IMR-90 (cell line): ENCODE measurements at regions not wholly inside any gene's neighbourhood (a gene's known extent, or its start where the extent isn't known, plus 50 kb on each side); places are given as distances from the start of the nearest gene placed in this dataset.

Experiments
- ATAC-seq: fragments of 200-7000 bp; cut with Tn5 transposase; 2 replicates; pipeline ENCODE4 v1.9.1; 2020; ENCODE audit warnings: low read depth, mild to moderate bottlenecking, moderate library complexity
- BruUV-seq: library from RNA; stranded (reverse); fragments of 400-500 nt; replicated peaks from 2 replicates; lab custom pipeline; 2021; lab: Mats Ljungman, UMichigan
- CTCF ChIA-PET: fragments of 300-600 bp; formaldehyde crosslinking; extraction: SDS; loops from one replicate; lab custom pipeline; 2021; ENCODE audit warnings: antibody characterized with exemption; lab: Yijun Ruan, JAX
- POLR2A ChIA-PET: fragments of 300-600 bp; sonication (Branson Sonifier 250); formaldehyde crosslinking; loops from one replicate; lab custom pipeline; 2022; ENCODE audit warnings: antibody characterized with exemption; ENCODE audit not compliant: unreplicated experiment; lab: Charles Lee
- DNase-seq: peaks from one replicate; pipeline ENCODE4 v3.0.0; 2013
- H2AFZ ChIP-seq: replicated peaks from 2 replicates; pipeline ENCODE3; 2013; ENCODE audit warnings: low read length, mild to moderate bottlenecking; ENCODE audit not compliant: poor library complexity
- H2AK5ac ChIP-seq: 2 replicates; pipeline ENCODE4 v1.6.1; 2013; ENCODE audit warnings: low read depth, low read length, inconsistent platforms
- H2AK9ac ChIP-seq: replicated peaks from 2 replicates; pipeline ENCODE3; 2013; ENCODE audit warnings: mild to moderate bottlenecking, low read depth, low read length, moderate library complexity; ENCODE audit not compliant: poor library complexity
- H2BK120ac ChIP-seq: 2 replicates; pipeline ENCODE4 v1.6.1; 2013; ENCODE audit warnings: low read depth, low read length, inconsistent platforms
- H2BK15ac ChIP-seq: 3 replicates; pipeline ENCODE4 v1.6.1; 2013; ENCODE audit warnings: low read depth, low read length, inconsistent platforms
- H2BK20ac ChIP-seq: 2 replicates; pipeline ENCODE4 v1.6.1; 2013; ENCODE audit warnings: low read depth, mild to moderate bottlenecking, inconsistent platforms, low read length, moderate library complexity
- H2BK5ac ChIP-seq: 2 replicates; pipeline ENCODE4 v1.6.1; 2013; ENCODE audit warnings: mild to moderate bottlenecking, low read depth, low read length, inconsistent platforms; ENCODE audit not compliant: poor library complexity, severe bottlenecking
- H3K14ac ChIP-seq: replicated peaks from 2 replicates; pipeline ENCODE4 v1.6.1; 2013; ENCODE audit warnings: low read depth, low read length, inconsistent platforms
- H3K18ac ChIP-seq: 2 replicates; pipeline ENCODE4 v1.6.1; 2013; ENCODE audit warnings: low read depth, low read length, control low read depth
- H3K23ac ChIP-seq: 2 replicates; pipeline ENCODE4 v1.6.1; 2013; ENCODE audit warnings: low read depth, low read length, inconsistent platforms
- H3K27ac ChIP-seq: 2 replicates; pipeline ENCODE4 v1.5.1; 2013; ENCODE audit warnings: mild to moderate bottlenecking, control low read depth, low read length; ENCODE audit not compliant: insufficient read depth
- H3K27me3 ChIP-seq: 2 replicates; pipeline ENCODE4 v1.6.1; 2013; ENCODE audit warnings: low read length; ENCODE audit not compliant: control insufficient read depth, insufficient read depth
- H3K36me3 ChIP-seq: 2 replicates; pipeline ENCODE4 v1.6.1; 2013; ENCODE audit warnings: low read length, mixed read lengths; ENCODE audit not compliant: control insufficient read depth, insufficient read depth
- H3K4ac ChIP-seq: 2 replicates; pipeline ENCODE4 v1.6.1; 2013; ENCODE audit warnings: low read depth, low read length, inconsistent platforms
- H3K4me1 ChIP-seq: 2 replicates; pipeline ENCODE4 v1.6.1; 2013; ENCODE audit warnings: low read length, mixed read lengths; ENCODE audit not compliant: control insufficient read depth, insufficient read depth
- H3K4me2 ChIP-seq: 2 replicates; pipeline ENCODE4 v1.6.1; 2013; ENCODE audit warnings: low read depth, mild to moderate bottlenecking, control low read depth, low read length, moderate library complexity
- H3K4me3 ChIP-seq: 2 replicates; pipeline ENCODE4 v1.5.1; 2013; ENCODE audit warnings: low read depth, mild to moderate bottlenecking, control low read depth, low read length, moderate library complexity; ENCODE audit not compliant: insufficient read depth
- H3K56ac ChIP-seq: 2 replicates; pipeline ENCODE4 v1.6.1; 2013; ENCODE audit warnings: low read length, inconsistent platforms; ENCODE audit not compliant: insufficient read depth; ENCODE audit errors: extremely low read depth
- H3K79me1 ChIP-seq, 2 experiments: 2 replicates each; pipeline ENCODE4 v1.6.1; 2013; ENCODE audit warnings: low read length in 2 of 2, inconsistent platforms in 1 of 2, low read depth in 1 of 2
- H3K9ac ChIP-seq: 2 replicates; pipeline ENCODE4 v1.6.1; 2013; ENCODE audit warnings: low read depth, low read length, control low read depth
- H3K9me1 ChIP-seq: 2 replicates; pipeline ENCODE4 v1.6.1; 2013; ENCODE audit warnings: low read length, inconsistent platforms; ENCODE audit not compliant: insufficient read depth
- H3K9me3 ChIP-seq: 2 replicates; pipeline ENCODE4 v1.6.1; 2013; ENCODE audit warnings: low read length; ENCODE audit not compliant: control insufficient read depth, insufficient read depth
- H4K20me1 ChIP-seq: 2 replicates; pipeline ENCODE4 v1.6.1; 2013; ENCODE audit warnings: low read length, inconsistent platforms; ENCODE audit not compliant: insufficient read depth
- H4K5ac ChIP-seq: 2 replicates; pipeline ENCODE4 v1.6.1; 2013; ENCODE audit warnings: mild to moderate bottlenecking, low read depth, low read length, control low read depth
- H4K8ac ChIP-seq, 2 experiments: 2 replicates each; pipeline ENCODE4 v1.6.1; 2013; ENCODE audit warnings: low read depth in 2 of 2, low read length in 2 of 2, control low read depth in 1 of 2, inconsistent platforms in 1 of 2
- H4K91ac ChIP-seq: 2 replicates; pipeline ENCODE4 v1.6.1; 2013; ENCODE audit warnings: low read depth, low read length, inconsistent platforms; ENCODE audit not compliant: insufficient read depth
- BHLHE40 ChIP-seq: fragments of 150-350 bp; IDR thresholded peaks from 2 replicates; pipeline ENCODE4 v1.6.1; 2016; ENCODE audit warnings: mild to moderate bottlenecking, low read depth, low read length
- CEBPB ChIP-seq: IDR thresholded peaks from 2 replicates; pipeline ENCODE4 v1.6.1; 2012; ENCODE audit warnings: low read depth, low read length, improper control_type of control experiment
- CHD1 ChIP-seq: IDR thresholded peaks from 2 replicates; pipeline ENCODE4 v1.6.1; 2012; ENCODE audit warnings: low read depth, low read length, improper control_type of control experiment
- ELK1 ChIP-seq: fragments of 150-350 bp; IDR thresholded peaks from 2 replicates; pipeline ENCODE4 v1.6.1; 2016; ENCODE audit warnings: low read depth, mild to moderate bottlenecking, low read length, moderate library complexity, borderline replicate concordance
- FOS ChIP-seq: fragments of 150-350 bp; IDR thresholded peaks from 2 replicates; pipeline ENCODE4 v1.6.1; 2016; ENCODE audit warnings: low read depth, low read length
- MAZ ChIP-seq: IDR thresholded peaks from 2 replicates; pipeline ENCODE4 v1.6.1; 2012; ENCODE audit warnings: low read depth, mild to moderate bottlenecking, low read length, improper control_type of control experiment, moderate library complexity, borderline replicate concordance
- MXI1 ChIP-seq: IDR thresholded peaks from 2 replicates; pipeline ENCODE4 v1.6.1; 2012; ENCODE audit warnings: low read depth, mild to moderate bottlenecking, low read length, moderate library complexity, borderline replicate concordance
- NFE2L2 ChIP-seq: fragments of 150-350 bp; IDR thresholded peaks from 2 replicates; pipeline ENCODE4 v1.6.1; 2016; ENCODE audit warnings: low read depth, mild to moderate bottlenecking, low read length
- RCOR1 ChIP-seq: IDR thresholded peaks from 2 replicates; pipeline ENCODE4 v1.6.1; 2012; ENCODE audit warnings: mild to moderate bottlenecking, low read length, improper control_type of control experiment; ENCODE audit not compliant: insufficient replicate concordance
- RFX5 ChIP-seq: IDR thresholded peaks from 2 replicates; pipeline ENCODE4 v1.8.0; 2012; ENCODE audit warnings: low read depth, mild to moderate bottlenecking, low read length, moderate library complexity
- SMC3 ChIP-seq: fragments of 150-350 bp; IDR thresholded peaks from 2 replicates; pipeline ENCODE4 v1.6.1; 2016; ENCODE audit warnings: low read depth, mild to moderate bottlenecking, antibody characterized with exemption, low read length, moderate library complexity
- USF2 ChIP-seq: fragments of 150-350 bp; IDR thresholded peaks from 2 replicates; pipeline ENCODE4 v1.6.1; 2017; ENCODE audit warnings: mild to moderate bottlenecking, antibody characterized with exemption, low read length, low read depth
- WGBS, 2 experiments: methylation state at CpG; one replicate each; pipeline versions ENCODE4 v1.1.5 to v1.1.7; 2013; ENCODE audit warnings: missing lambda C conversion rate in 2 of 2; ENCODE audit not compliant: insufficient read length in 1 of 2; ENCODE audit errors: extremely low coverage in 2 of 2; 5-methylcytosine and 5-hydroxymethylcytosine counted together
- dilution Hi-C: fragments of 300-500 bp; cut with HindIII; formaldehyde crosslinking; loops from one replicate; pipeline ENCODE4 v1.14.3; 2018; ENCODE audit warnings: low sequenced_read_pairs; ENCODE audit not compliant: unreplicated experiment
- in situ Hi-C: fragments of 300-500 bp; cut with MboI; formaldehyde crosslinking; loops from 3 replicates; pipeline ENCODE4 v1.14.3; 2019; ENCODE audit warnings: low sequenced_read_pairs, inconsistent platforms, mixed read lengths
- intact Hi-C: fragments of 100-400 bp; cut with micrococcal nuclease; formaldehyde crosslinking; loops from 2 replicates; pipeline ENCODE4 v1.10.0; 2022

- POLR2A ChIA-PET: no interaction called here
- Histone ChIP-seq H2BK120ac (no peak overlapping the region), H3K4me3 (no peak overlapping the region), H2BK20ac (no peak overlapping the region), H3K4ac (no peak overlapping the region), H2AK9ac (no peak overlapping the region), H3K27ac (no peak overlapping the region), H2AFZ (no peak overlapping the region), H3K36me3 (no peaks in the 10 kb centered on the region), H3K9me1 (no peaks in the 10 kb centered on the region), H3K79me1 (no peaks in the 10 kb centered on the region), H3K23ac (no peak overlapping the region), H3K27me3 (no peaks in the 10 kb centered on the region), H4K5ac (no peak overlapping the region), H2AK5ac (no peak overlapping the region), H2BK5ac (no peak overlapping the region), H3K56ac (no peak overlapping the region), H3K18ac (no peak overlapping the region), H4K20me1 (no peaks in the 10 kb centered on the region), H3K14ac (no peak overlapping the region), H3K4me2 (no peak overlapping the region), H2BK15ac (no peak overlapping the region), H4K8ac (no peak overlapping the region), H3K4me1 (no peaks in the 10 kb centered on the region), H3K9ac (no peak overlapping the region), H4K91ac (no peak overlapping the region), H3K9me3 (no peaks in the 10 kb centered on the region)
- no TSS peak for BruUV-seq
- dilution Hi-C loops: no loop called here
- in situ Hi-C loops: no loop called here
- CTCF ChIA-PET: no interaction called here
- WGBS, 2 experiments: 49% methylated on average over 2 of the region's 3 CpGs; no CpG with 5 or more reads in 1 of the 2 experiments
- TF ChIP-seq USF2 (no peak), NFE2L2 (no peak), MAZ (no peak), CEBPB (no peak), MXI1 (no peak), SMC3 (no peak), RCOR1 (no peak), ELK1 (no peak), BHLHE40 (no peak), CHD1 (no peak), RFX5 (no peak), FOS (no peak)
- ATAC-seq (no peak), DNase-seq (no peak)
- intact Hi-C loops: no loop called here
These were observed 127.2 kb upstream of the NPY2R start for GRCh38 chr4:155081222-155081621.
